ENCODE measurements at regions not wholly inside any gene's neighbourhood (a gene's known extent, or its start where the extent isn't known, plus 50 kb on each side); places are given as distances from the start of the nearest gene placed in this dataset.

DNA sequence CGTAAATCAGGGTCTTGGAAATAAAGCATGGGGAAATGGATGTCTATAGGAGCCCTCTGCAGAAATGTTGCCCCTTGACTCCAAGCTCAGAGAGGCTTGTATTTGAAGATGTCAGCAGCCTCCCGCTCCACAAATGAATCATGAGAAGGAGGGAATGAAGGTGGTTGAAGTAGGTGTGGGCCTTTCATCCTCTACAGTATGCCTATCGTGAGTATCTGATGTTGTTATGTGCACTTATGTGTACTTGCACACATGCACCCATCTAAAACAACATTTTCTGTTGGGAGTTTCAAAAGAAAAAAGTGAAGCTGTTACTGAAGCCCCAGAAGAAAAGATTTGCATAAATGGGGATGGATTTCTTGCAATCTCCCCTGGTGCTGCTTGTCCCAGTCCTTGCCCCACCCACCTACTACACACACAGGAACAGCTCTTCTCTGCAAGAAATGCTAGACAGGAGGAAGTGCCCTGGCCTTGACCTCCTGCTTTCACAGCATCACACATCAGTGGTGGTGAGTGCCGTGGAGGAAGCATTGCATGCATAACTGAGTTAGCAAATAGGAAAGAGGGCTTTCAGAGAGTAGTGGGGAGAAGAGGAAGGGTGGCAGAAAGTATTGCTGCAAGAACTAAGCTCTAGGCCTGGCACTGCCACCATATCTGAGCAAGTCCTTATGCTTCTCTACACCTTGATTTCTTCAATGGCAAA lies 156.1 kb downstream of the SNX18 start:
- no peak for TF ChIP-seq EZH2 (IDR thresholded peaks at IDR 0.05; ENCODE audit: low read depth)
- TF ChIP-seq, protein P1, sequence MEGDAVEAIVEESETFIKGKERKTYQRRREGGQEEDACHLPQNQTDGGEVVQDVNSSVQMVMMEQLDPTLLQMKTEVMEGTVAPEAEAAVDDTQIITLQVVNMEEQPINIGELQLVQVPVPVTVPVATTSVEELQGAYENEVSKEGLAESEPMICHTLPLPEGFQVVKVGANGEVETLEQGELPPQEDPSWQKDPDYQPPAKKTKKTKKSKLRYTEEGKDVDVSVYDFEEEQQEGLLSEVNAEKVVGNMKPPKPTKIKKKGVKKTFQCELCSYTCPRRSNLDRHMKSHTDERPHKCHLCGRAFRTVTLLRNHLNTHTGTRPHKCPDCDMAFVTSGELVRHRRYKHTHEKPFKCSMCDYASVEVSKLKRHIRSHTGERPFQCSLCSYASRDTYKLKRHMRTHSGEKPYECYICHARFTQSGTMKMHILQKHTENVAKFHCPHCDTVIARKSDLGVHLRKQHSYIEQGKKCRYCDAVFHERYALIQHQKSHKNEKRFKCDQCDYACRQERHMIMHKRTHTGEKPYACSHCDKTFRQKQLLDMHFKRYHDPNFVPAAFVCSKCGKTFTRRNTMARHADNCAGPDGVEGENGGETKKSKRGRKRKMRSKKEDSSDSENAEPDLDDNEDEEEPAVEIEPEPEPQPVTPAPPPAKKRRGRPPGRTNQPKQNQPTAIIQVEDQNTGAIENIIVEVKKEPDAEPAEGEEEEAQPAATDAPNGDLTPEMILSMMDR (conservative IDR thresholded peaks at IDR 0.05), result no peak

Measured in PC-9 (cell line).